SIG-M5 (cell line): ENCODE measurements at regions not wholly inside any gene's neighbourhood (a gene's known extent, or its start where the extent isn't known, plus 50 kb on each side); places are given as distances from the start of the nearest gene placed in this dataset.

Experiments used
- DNase-seq: peaks from one replicate; lab custom pipeline; 2025; lab: John Stamatoyannopoulos, UW

- DNase-seq, result no peak
Observed at GRCh38 chr18:45266023-45266422, 349.3 kb upstream of the SLC14A2 start.

- DNase-seq, result no peak
Observed at GRCh38 chr18:45267622-45268021, 347.7 kb upstream of the SLC14A2 start.

GRCh38 chr18:45268583-45268982 is 346.7 kb upstream of the SLC14A2 start:
- no peak for DNase-seq

GRCh38 chr18:45270289-45270771 is 344.9 kb upstream of the SLC14A2 start:
- no peak for DNase-seq

DNA sequence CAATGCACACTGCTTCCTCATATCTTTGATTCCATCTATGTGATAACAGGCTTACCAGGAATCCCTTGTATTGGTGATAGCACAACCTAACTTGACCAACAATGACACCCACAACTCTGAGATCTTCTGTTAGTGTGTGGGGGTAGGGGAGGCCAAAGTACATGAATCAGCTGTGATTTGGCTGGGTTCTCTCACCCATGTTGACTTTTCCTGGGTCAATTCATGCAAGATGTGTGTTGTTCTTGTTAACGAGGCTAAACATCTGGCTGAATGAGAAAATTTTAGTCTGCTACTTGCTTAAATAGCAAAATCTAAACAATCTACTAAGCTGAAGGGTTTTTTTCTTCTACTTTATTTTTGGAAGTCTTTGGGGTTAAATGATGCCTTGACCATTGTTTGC is 341.2 kb upstream of the SLC14A2 start:
- no peak for DNase-seq

DNA sequence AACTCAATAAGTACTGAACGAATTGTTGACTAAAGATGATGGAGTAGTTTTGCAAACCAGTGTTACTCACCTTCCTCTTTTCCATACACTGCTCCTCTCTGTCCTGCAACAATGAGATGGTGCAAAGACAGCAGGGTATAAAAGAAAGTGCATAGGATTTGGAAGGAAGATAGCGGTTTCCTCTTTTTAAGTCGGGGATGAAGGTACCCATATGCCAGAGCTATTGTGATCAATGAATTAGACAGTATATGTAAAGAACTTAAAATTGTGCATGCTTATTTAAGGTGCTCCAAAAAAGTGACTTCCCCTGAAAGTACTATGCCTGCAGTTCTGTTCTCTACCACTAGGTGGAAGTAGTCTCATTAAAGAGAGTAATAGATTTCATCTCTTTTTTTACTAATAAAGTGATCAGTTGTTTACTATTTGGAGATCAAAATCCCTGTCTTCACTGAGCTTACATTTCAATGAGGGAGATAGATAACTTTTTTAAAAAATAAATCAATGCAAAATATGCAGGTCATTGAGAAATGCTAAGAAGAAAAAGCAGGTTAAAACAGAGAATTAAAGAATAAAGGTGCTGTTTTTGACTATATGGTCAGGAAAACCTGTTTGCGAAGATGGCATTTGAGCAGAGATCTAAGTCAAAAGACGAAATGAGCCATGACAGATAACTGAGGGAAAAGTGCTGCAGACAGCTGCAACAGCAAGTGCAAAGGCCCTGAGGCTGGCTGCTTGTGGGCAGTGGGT is 339.7 kb upstream of the SLC14A2 start:
- no peak for DNase-seq

- DNase-seq, result no peak
Observed at GRCh38 chr18:45276878-45277277, 338.4 kb upstream of the SLC14A2 start.

DNA sequence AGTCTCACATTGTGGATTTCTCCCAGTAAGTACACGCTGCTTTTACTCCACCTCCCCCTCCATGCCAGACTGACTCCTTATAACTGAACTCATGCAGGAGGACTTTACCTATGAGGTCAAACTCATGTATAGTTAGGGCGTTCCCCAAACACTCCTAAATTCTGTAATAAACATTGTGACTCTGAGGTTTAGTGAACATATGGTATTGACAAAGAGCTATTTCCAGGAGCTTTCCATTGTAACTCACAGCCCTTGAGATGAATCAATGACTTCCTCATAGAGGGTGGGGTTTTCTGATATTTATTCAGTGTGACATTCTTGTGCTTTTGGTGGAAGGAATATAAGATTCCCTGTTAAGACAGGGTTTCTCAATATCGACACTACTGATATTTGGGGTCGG is 337.4 kb upstream of the SLC14A2 start:
- DNase-seq, result no peak

GRCh38 chr18:45280481-45281276 is 334.6 kb upstream of the SLC14A2 start:
- no peak for DNase-seq

DNA sequence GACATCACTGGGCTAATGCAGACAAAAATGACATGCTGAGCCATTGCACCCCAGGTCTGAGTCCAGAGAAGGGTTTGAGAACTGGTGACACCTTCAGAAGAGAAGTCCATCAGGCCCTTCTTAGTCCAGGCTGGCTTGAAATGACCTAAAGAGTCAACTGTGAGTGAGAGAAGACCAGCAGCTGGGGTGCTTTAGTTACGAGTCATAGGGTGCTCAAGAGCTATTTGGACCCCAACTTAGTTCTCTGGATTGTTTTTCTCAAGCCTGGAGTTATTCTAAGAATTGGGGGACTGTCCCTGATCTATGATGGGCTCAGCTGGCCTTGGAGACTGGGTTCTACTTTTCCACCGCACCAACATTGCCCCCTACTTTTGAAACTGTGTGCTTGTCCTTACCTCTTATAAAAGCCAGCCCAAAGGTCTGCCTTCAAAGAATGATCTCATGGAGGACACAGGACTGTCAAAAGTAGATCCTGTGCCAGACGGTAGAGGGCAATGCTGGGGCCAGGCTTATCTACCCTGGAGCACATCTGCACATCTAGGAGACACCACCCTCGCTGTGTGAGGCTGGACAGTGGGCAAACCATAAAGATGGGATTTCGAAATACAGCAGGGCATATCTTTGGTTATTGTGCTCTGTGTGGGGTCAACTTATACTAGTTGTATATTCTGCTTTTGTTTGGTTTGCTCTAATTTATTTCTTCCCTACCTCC is 333.0 kb upstream of the SLC14A2 start:
- no peak for DNase-seq

GRCh38 chr18:45284174-45284573 is 331.1 kb upstream of the SLC14A2 start:
- no peak for DNase-seq

DNA sequence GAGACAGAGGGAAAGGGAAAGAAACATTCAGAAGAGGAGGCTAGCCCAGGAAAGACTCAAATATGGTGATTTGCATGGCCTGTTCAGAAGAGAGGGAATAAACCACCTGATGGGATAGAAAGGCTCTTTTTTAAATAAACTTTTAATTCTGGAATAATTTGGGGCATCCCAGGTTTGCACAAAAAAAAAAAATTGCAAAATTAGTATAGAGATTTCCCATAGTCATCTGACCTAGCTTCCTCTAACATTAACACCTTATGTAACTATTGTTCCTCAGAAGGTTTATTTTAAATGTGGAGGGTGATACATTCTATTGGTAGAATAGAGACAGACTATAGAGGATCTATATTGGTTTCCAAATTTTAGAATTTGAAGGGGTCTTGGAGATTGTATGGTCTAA is 330.4 kb upstream of the SLC14A2 start:
- no peak for DNase-seq

DNA sequence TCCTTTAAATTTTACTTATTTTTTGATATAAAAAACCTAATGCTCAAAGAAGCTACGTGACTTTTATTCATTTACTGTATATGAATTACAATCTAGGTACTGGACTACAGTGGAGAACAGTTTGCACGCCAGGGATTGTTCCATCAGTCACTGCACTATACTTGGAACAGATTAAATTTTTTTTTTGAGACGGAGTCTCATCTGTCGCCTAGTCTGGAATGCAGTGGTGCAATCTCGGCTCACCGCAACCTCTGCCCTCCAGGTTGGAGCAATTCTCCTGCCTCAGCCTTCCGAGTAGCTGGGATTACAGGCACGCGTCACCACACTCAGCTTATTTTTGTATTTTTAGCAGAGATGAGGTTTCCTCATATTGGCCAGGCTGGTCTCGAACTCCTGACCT is 330.0 kb upstream of the SLC14A2 start:
- DNase-seq, result no peak

DNA sequence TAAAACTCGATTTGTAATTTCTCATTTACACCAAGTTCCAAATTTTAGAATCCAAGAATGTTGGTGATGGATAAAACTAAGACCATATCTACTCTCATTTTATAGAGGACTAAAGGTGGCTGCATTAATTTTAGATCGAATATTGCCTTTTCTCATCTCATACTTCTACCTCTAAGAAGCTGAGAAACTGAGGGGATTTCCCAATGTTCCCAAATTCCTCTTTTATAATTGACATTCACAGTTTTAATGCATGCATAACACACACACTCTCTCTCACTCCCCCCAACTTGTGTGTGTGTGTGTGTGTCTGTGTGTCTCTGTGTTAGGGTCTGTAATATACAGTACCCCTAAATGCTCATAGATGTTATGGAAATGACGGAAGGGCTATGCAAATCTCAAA is 328.8 kb upstream of the SLC14A2 start:
- no peak for DNase-seq

- DNase-seq, result no peak
Observed at GRCh38 chr18:45287531-45287930, 327.7 kb upstream of the SLC14A2 start.

DNA sequence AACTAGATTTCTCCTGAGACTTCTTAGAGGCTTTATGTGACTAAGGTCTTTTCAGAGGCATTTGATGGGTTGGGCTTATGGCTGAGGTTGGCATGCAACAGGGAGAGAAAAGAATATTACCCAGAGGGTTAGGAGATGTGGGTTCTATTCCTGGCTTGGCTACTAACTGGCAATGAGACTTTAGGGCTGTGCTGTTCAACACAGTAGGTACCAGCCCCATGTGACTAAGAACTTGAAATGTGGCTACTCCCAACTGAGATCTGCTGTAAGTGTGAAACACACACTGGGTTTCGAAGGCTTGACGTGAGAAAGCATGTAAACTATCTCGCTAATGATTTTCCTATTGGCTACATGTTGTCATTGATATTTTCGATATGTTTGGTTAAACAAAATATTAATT is 324.9 kb upstream of the SLC14A2 start:
- no peak for DNase-seq

GRCh38 chr18:45291621-45292615 is 323.4 kb upstream of the SLC14A2 start:
- no peak for DNase-seq

- DNase-seq, result no peak
Observed at GRCh38 chr18:45295388-45295787, 319.9 kb upstream of the SLC14A2 start.

- DNase-seq, result no peak
Observed at GRCh38 chr18:45298986-45299385, 316.3 kb upstream of the SLC14A2 start.

- DNase-seq, result no peak
Observed at GRCh38 chr18:45303026-45303425, 312.2 kb upstream of the SLC14A2 start.

DNA sequence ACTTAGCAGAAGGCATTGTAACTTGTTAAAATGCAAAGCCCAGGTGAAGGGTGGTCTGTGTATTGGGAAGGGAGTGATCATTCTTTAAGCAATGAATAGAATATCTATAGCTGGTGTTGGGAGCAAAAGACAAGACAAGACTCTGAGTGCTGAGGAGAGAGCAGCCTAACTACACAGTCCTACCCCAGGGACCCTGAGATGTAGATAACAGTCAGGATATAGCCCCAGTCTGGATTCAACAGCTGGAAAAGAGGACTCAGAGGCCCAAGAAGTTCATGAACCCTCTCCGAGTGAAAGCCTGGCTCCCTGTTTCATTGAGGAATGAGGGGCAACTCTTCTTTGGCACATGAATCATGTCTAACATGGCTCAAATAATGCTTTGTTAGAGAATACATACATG is 310.7 kb upstream of the SLC14A2 start:
- DNase-seq, result no peak
